ENCODE measurements at regions not wholly inside any gene's neighbourhood (a gene's known extent, or its start where the extent isn't known, plus 50 kb on each side); places are given as distances from the start of the nearest gene placed in this dataset.

- DNase-seq (ENCODE audit: extremely low spot score): no peak
- ChIA-PET POLR2A (no interaction called here), CTCF (no interaction called here)
- no peak for TF ChIP-seq CTCF (IDR thresholded peaks at IDR 0.05; ENCODE audit: control extremely low read depth, extremely low read depth, low read depth, missing control alignments)
Observed at GRCh38 chr13:44026194-44026593, 146.5 kb downstream of the LACC1 start.

GRCh38 chr13:44028734-44029133, 149.0 kb downstream of the LACC1 start:
- ChIA-PET POLR2A (no interaction called here), CTCF (no interaction called here)
- TF ChIP-seq CTCF (IDR thresholded peaks at IDR 0.05; ENCODE audit: control extremely low read depth, extremely low read depth, low read depth, missing control alignments): no peak
- no peak for DNase-seq (ENCODE audit: extremely low spot score)

GRCh38 chr13:44030615-44031014, 150.9 kb downstream of the LACC1 start:
- POLR2A ChIA-PET: no interaction called here
- CTCF ChIA-PET: interaction anchor here (1.0 kb wide), 1 partner anchor 21 kb away, joined by 3 read pairs; no protein-coding TSS in a partner anchor
- no peak for DNase-seq (ENCODE audit: extremely low spot score)
- TF ChIP-seq CTCF (IDR thresholded peaks at IDR 0.05; ENCODE audit: control extremely low read depth, extremely low read depth, low read depth, missing control alignments): no peak

GRCh38 chr13:44031555-44031954, 151.9 kb downstream of the LACC1 start:
- POLR2A ChIA-PET: no interaction called here
- CTCF ChIA-PET: interaction anchor here (1.2 kb wide), 1 partner anchor 32 kb away, joined by 4 read pairs; no protein-coding TSS in a partner anchor
- no peak for DNase-seq (ENCODE audit: extremely low spot score)

GRCh38 chr13:44032802-44033201, 153.1 kb downstream of the LACC1 start:
- ChIA-PET POLR2A (no interaction called here), CTCF (interaction anchor here (1.2 kb wide), 1 partner anchor 33 kb away, joined by 4 read pairs; no protein-coding TSS in a partner anchor)
- no peak for TF ChIP-seq CTCF (IDR thresholded peaks at IDR 0.05; ENCODE audit: control extremely low read depth, extremely low read depth, low read depth, missing control alignments)
- DNase-seq (ENCODE audit: extremely low spot score): no peak

More at GRCh38 chr13:44031555-44031954, 151.9 kb downstream of the LACC1 start:
- no peak for TF ChIP-seq CTCF (IDR thresholded peaks at IDR 0.05; ENCODE audit: control extremely low read depth, extremely low read depth, low read depth, missing control alignments)

GRCh38 chr13:44035400-44035799, 155.7 kb downstream of the LACC1 start:
- CTCF ChIA-PET: no interaction called here
- no peak for TF ChIP-seq CTCF (IDR thresholded peaks at IDR 0.05; ENCODE audit: control extremely low read depth, extremely low read depth, low read depth, missing control alignments)
- no peak for DNase-seq (ENCODE audit: extremely low spot score)
- POLR2A ChIA-PET: no interaction called here

Data from GM10248 (cell line).